ENCODE measurements at regions not wholly inside any gene's neighbourhood (a gene's known extent, or its start where the extent isn't known, plus 50 kb on each side); places are given as distances from the start of the nearest gene placed in this dataset.

DNA sequence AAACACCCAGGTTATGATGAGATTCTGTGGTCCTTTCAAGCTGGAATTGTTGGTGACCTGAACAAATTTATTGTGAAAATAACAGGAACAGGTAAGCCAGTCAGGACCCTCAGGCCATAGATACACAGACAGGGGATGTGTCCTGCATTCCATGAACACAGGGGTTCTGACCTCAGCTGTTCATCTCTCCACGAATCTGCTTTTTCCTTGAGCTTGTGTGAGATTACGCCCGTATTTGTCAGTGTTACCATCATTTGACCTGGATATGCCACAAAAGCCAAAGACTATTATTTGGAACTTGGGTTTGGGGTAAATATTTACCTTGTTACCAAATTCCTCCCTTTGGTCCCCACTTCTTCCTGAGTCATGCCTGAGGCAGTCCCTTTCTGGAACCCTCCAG lies 288.9 kb downstream of the PREX1 start:
- Histone ChIP-seq H3K27ac (no peak overlapping the region), H3K36me3 (no peaks in the 10 kb centered on the region), H3K27me3 (no peaks in the 10 kb centered on the region), H3K4me1 (no peaks in the 10 kb centered on the region), H3K4me3 (no peak overlapping the region), H3K9me3 (no peaks in the 10 kb centered on the region)
- DNase-seq (ENCODE audit: low spot score in 2 of 2), result no peak
- TF ChIP-seq, protein P1, sequence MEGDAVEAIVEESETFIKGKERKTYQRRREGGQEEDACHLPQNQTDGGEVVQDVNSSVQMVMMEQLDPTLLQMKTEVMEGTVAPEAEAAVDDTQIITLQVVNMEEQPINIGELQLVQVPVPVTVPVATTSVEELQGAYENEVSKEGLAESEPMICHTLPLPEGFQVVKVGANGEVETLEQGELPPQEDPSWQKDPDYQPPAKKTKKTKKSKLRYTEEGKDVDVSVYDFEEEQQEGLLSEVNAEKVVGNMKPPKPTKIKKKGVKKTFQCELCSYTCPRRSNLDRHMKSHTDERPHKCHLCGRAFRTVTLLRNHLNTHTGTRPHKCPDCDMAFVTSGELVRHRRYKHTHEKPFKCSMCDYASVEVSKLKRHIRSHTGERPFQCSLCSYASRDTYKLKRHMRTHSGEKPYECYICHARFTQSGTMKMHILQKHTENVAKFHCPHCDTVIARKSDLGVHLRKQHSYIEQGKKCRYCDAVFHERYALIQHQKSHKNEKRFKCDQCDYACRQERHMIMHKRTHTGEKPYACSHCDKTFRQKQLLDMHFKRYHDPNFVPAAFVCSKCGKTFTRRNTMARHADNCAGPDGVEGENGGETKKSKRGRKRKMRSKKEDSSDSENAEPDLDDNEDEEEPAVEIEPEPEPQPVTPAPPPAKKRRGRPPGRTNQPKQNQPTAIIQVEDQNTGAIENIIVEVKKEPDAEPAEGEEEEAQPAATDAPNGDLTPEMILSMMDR (IDR thresholded peaks at IDR 0.05), result no peak
- intact Hi-C loops (cut with DNase I), result no loop called here

DNA sequence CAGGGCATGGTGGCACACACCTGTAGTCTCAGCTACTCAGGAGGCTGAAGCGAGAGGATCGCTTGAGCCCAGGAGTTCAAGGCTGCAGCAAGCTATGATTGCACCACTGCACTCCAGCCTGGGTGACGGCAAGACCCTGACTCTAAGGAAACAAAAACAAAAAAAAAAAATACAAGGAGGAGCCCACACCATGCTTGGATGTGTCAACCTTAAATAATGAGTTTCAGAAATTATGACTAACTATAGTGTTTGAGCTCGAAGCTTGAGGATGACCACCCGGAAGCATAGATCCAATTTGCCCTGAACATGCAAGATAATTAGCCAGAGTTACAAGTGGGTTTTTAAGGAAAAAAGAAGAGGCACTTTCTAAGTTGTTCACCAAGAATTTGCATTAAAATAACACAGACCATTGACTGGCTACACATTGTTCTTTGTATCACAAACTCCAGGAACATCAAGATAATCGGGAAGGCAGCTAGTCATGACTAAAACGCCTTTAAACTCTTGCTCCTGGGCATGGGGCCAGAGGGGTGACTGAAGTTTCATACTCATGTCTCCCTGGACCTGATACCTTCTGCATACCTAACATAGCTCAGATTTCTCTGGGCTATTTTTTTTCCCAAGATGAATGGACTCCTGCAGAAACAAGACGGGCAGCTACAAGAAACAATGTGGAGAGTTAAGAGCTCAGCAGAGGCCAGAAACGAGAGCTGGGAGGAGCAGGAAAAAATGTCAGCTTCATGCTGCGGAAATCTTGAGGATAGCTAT lies 289.6 kb downstream of the PREX1 start:
- Histone ChIP-seq H3K9me3 (no peaks in the 10 kb centered on the region), H3K4me3 (no peak overlapping the region), H3K36me3 (no peaks in the 10 kb centered on the region), H3K27me3 (no peaks in the 10 kb centered on the region), H3K4me1 (no peaks in the 10 kb centered on the region), H3K27ac (no peak overlapping the region)
- TF ChIP-seq, protein P1 (IDR thresholded peaks at IDR 0.05), result no peak
- no peak for DNase-seq (ENCODE audit: low spot score in 2 of 2)
- intact Hi-C loops (cut with DNase I), result no loop called here

DNA sequence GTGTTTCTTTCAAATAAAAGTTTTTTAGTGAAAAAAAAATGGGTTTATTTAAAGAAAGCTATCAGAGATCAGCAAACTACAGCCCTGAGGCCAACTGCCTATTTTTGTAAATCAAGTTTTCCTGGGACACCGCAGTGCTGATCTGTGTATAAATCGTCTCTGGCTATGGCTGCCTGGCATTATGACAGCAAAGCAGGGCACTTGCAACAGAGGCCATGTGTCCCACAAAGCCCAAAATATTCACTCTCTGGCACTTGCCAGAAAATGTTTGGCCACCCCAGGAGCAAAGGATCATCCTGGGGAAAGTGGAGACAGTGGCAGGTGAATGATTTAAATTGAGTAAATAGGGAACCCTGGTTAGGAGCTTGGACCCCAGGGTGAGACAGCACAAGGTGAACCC lies 291.6 kb downstream of the PREX1 start:
- intact Hi-C loops (cut with DNase I), result no loop called here
- Histone ChIP-seq H3K27ac (no peak overlapping the region), H3K27me3 (no peaks in the 10 kb centered on the region), H3K36me3 (no peaks in the 10 kb centered on the region), H3K9me3 (no peaks in the 10 kb centered on the region), H3K4me1 (no peaks in the 10 kb centered on the region), H3K4me3 (no peak overlapping the region)
- no peak for DNase-seq (ENCODE audit: low spot score in 2 of 2)
- TF ChIP-seq, protein P1 (IDR thresholded peaks at IDR 0.05), result no peak

DNA sequence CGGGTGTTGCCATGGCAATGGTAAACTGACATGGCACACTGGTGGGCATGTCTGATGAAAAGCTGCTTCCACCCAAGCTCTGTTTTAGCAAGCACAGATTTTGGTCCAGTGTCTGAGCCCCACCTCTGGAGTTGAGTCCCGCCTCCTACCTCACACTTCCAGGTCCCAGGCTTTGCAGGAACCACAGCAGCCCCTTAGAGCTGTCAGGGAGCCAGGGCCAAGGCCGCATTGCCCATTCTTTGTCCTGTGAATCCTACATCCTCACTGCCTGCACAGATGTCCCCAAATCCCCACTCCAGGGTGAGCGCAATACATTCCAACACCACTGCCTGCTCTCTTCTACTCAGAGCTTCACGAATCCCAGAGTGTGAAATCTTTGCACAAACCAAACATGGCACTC lies 292.2 kb downstream of the PREX1 start:
- no peaks in the 10 kb centered on the region for H3K4me1 ChIP-seq
- H3K27ac ChIP-seq, result no peak overlapping the region
- H3K9me3 ChIP-seq, result no peaks in the 10 kb centered on the region
- intact Hi-C loops (cut with DNase I), result no loop called here
- TF ChIP-seq, protein P1 (IDR thresholded peaks at IDR 0.05), result no peak
- H3K4me3 ChIP-seq, result no peak overlapping the region
- no peaks in the 10 kb centered on the region for H3K36me3 ChIP-seq
- no peaks in the 10 kb centered on the region for H3K27me3 ChIP-seq
- DNase-seq (ENCODE audit: low spot score in 2 of 2), result no peak

DNA sequence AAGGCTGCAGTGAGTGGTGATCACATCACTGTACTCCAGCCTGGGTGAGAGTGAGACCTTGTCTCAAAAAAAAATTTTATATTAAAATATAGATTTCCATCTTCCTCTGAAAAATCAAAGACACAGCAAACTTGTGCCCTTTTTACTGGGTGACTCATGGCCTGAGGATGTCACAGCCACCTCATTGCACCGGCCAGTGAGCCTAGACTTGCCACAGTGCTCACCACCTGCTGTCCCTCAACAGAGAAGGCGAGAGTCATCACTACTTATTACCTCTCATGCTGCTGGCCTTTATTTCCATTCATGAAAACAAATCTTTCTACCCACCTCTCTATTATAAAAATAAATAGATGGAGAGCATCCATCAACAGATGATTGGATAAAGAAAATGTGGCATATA lies 295.8 kb downstream of the PREX1 start:
- no peaks in the 10 kb centered on the region for H3K9me3 ChIP-seq
- TF ChIP-seq, protein P1 (IDR thresholded peaks at IDR 0.05), result no peak

DNA sequence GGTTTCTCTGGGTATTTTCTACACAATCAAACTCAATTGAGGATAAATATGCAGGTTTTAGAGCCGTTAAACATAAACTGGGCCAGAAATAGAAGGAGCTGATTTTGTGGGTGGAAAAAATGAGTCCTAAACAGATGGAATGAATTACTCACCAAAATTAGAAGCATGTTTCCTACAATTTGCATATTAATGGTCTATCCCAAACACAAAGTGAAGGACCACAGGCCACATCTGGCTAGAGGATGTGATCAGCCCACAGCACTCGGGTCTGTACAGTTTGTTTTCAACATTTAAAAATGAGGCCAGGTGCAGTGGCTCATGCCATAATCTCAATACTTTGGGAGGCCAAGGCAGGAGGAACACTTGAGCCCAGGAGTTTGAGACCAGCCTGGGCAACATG lies 296.3 kb downstream of the PREX1 start:
- Histone ChIP-seq H3K4me1 (no peaks in the 10 kb centered on the region), H3K27me3 (no peaks in the 10 kb centered on the region), H3K9me3 (no peaks in the 10 kb centered on the region), H3K27ac (no peak overlapping the region), H3K4me3 (no peak overlapping the region), H3K36me3 (no peaks in the 10 kb centered on the region)
- TF ChIP-seq, protein P1 (IDR thresholded peaks at IDR 0.05), result no peak
- intact Hi-C loops (cut with DNase I), result no loop called here
- DNase-seq (ENCODE audit: low spot score in 2 of 2), result no peak

More for the DNA sequence above, 295.8 kb downstream of the PREX1 start:
- intact Hi-C loops (cut with DNase I), result no loop called here
- no peak overlapping the region for H3K27ac ChIP-seq
- H3K27me3 ChIP-seq, result no peaks in the 10 kb centered on the region
- no peaks in the 10 kb centered on the region for H3K36me3 ChIP-seq
- DNase-seq (ENCODE audit: low spot score in 2 of 2), result no peak
- no peaks in the 10 kb centered on the region for H3K4me1 ChIP-seq
- H3K4me3 ChIP-seq, result no peak overlapping the region

Data from ascending aorta (tissue), 2 donors.